Activated T-helper 2 cell treated with anti-CD3 and anti-CD28 coated beads, Interferon-gamma antibody, Interleukin-2, Interleukin-4, amounts not matched to agents 10 μg/mL and 5 μg/mL and 100 μg/mL, durations not matched to agents 14 hours and 24 hours and 36 hours (primary cell): ENCODE measurements at regions not wholly inside any gene's neighbourhood (a gene's known extent, or its start where the extent isn't known, plus 50 kb on each side); places are given as distances from the start of the nearest gene placed in this dataset.

Experiments
- DNase-seq: peaks from one replicate; pipeline ENCODE4 v3.0.0; 2021; ENCODE audit warnings: low spot score
- H3K27ac Mint-ChIP-seq: one replicate; pipeline ENCODE4 v1.8.0; 2021; ENCODE audit warnings: mixed read lengths
- H3K27me3 Mint-ChIP-seq: one replicate; pipeline ENCODE4 v1.8.0; 2021; ENCODE audit warnings: low read depth, mixed read lengths
- H3K36me3 Mint-ChIP-seq: one replicate; pipeline ENCODE4 v1.8.0; 2021; ENCODE audit warnings: low read depth, mixed read lengths
- H3K4me1 Mint-ChIP-seq: one replicate; pipeline ENCODE4 v1.8.0; 2021; ENCODE audit warnings: low read depth, mixed read lengths
- H3K4me3 Mint-ChIP-seq: one replicate; pipeline ENCODE4 v1.8.0; 2021; ENCODE audit warnings: low read depth, mild to moderate bottlenecking, moderate library complexity, mixed read lengths
- H3K9me3 Mint-ChIP-seq: one replicate; pipeline ENCODE4 v1.8.0; 2021; ENCODE audit warnings: mixed read lengths
- intact Hi-C: fragments of 100-400 bp; cut with micrococcal nuclease; formaldehyde crosslinking; loops from one replicate; pipeline ENCODE4 v1.15.1; 2023

GRCh38 chr12:92340441-92341064, 194.9 kb upstream of the BTG1 start:
- no peak for DNase-seq
- H3K4me1 Mint-ChIP-seq, result peaks cover 14% of the 10 kb centered on the region
- H3K27me3 Mint-ChIP-seq, result peaks cover under 1% of the 10 kb centered on the region
- H3K27ac Mint-ChIP-seq, result no peak overlapping the region
- intact Hi-C loops, result loop anchor here (10.0 kb wide), 2 partner anchors 64 to 156 kb away; no protein-coding TSS in a partner anchor
- H3K9me3 Mint-ChIP-seq, result no peaks in the 10 kb centered on the region
- H3K36me3 Mint-ChIP-seq, result peaks cover 5% of the 10 kb centered on the region
- H3K4me3 Mint-ChIP-seq, result no peak overlapping the region

- Mint-ChIP-seq H3K27ac (no peak overlapping the region), H3K27me3 (peaks cover 1% of the 10 kb centered on the region), H3K4me1 (peaks cover 14% of the 10 kb centered on the region), H3K36me3 (no peaks in the 10 kb centered on the region), H3K4me3 (no peak overlapping the region), H3K9me3 (no peaks in the 10 kb centered on the region)
- intact Hi-C loops, result loop anchor here (10.0 kb wide), 2 partner anchors 65 to 155 kb away; no protein-coding TSS in a partner anchor
- no peak for DNase-seq
These were observed 194.4 kb upstream of the BTG1 start for GRCh38 chr12:92340003-92340402.

GRCh38 chr12:92339198-92339821, 193.7 kb upstream of the BTG1 start:
- Mint-ChIP-seq H3K27ac (no peak overlapping the region), H3K4me1 (peaks cover 16% of the 10 kb centered on the region), H3K36me3 (no peaks in the 10 kb centered on the region), H3K9me3 (no peaks in the 10 kb centered on the region), H3K27me3 (peaks cover 3% of the 10 kb centered on the region), H3K4me3 (no peak overlapping the region)
- intact Hi-C loops, result no loop called here
- no peak for DNase-seq

- Mint-ChIP-seq H3K27ac (no peak overlapping the region), H3K9me3 (no peaks in the 10 kb centered on the region), H3K4me1 (peaks cover 20% of the 10 kb centered on the region), H3K36me3 (no peaks in the 10 kb centered on the region), H3K4me3 (no peak overlapping the region), H3K27me3 (peaks cover 7% of the 10 kb centered on the region)
- DNase-seq, result no peak
- intact Hi-C loops, result no loop called here
These were observed 193.0 kb upstream of the BTG1 start for GRCh38 chr12:92338671-92339070.

- DNase-seq, result no peak
- H3K27me3 Mint-ChIP-seq, result peaks cover 10% of the 10 kb centered on the region
- no peaks in the 10 kb centered on the region for H3K36me3 Mint-ChIP-seq
- intact Hi-C loops, result no loop called here
- peaks cover 25% of the 10 kb centered on the region for H3K4me1 Mint-ChIP-seq
- no peak overlapping the region for H3K27ac Mint-ChIP-seq
- no peak overlapping the region for H3K4me3 Mint-ChIP-seq
- H3K9me3 Mint-ChIP-seq, result no peaks in the 10 kb centered on the region
These were observed 192.5 kb upstream of the BTG1 start for GRCh38 chr12:92338102-92338501.

- Mint-ChIP-seq H3K27me3 (peaks cover 10% of the 10 kb centered on the region), H3K4me3 (no peak overlapping the region), H3K36me3 (no peaks in the 10 kb centered on the region), H3K4me1 (peaks cover 33% of the 10 kb centered on the region), H3K9me3 (no peaks in the 10 kb centered on the region), H3K27ac (no peak overlapping the region)
- no peak for DNase-seq
- intact Hi-C loops, result no loop called here
These were observed 191.5 kb upstream of the BTG1 start for GRCh38 chr12:92337128-92337527.

GRCh38 chr12:92336641-92337040, 191.0 kb upstream of the BTG1 start:
- Mint-ChIP-seq H3K36me3 (no peaks in the 10 kb centered on the region), H3K9me3 (no peaks in the 10 kb centered on the region)
- no peak for DNase-seq

GRCh38 chr12:92335831-92336230, 190.2 kb upstream of the BTG1 start:
- H3K4me3 Mint-ChIP-seq, result no peak overlapping the region
- no peaks in the 10 kb centered on the region for H3K9me3 Mint-ChIP-seq
- no peak for DNase-seq
- intact Hi-C loops, result no loop called here
- H3K36me3 Mint-ChIP-seq, result no peaks in the 10 kb centered on the region
- no peak overlapping the region for H3K27ac Mint-ChIP-seq
- H3K27me3 Mint-ChIP-seq, result peaks cover 10% of the 10 kb centered on the region
- peaks cover 24% of the 10 kb centered on the region for H3K4me1 Mint-ChIP-seq

More at GRCh38 chr12:92336641-92337040, 191.0 kb upstream of the BTG1 start:
- H3K4me3 Mint-ChIP-seq, result no peak overlapping the region
- intact Hi-C loops, result no loop called here
- H3K27ac Mint-ChIP-seq, result no peak overlapping the region
- peaks cover 32% of the 10 kb centered on the region for H3K4me1 Mint-ChIP-seq
- peaks cover 10% of the 10 kb centered on the region for H3K27me3 Mint-ChIP-seq

- intact Hi-C loops, result no loop called here
- Mint-ChIP-seq H3K27me3 (peaks cover 10% of the 10 kb centered on the region), H3K4me3 (no peak overlapping the region), H3K36me3 (no peaks in the 10 kb centered on the region), H3K27ac (no peak overlapping the region), H3K4me1 (peaks cover 19% of the 10 kb centered on the region), H3K9me3 (no peaks in the 10 kb centered on the region)
- DNase-seq, result no peak
These were observed 188.9 kb upstream of the BTG1 start for GRCh38 chr12:92334552-92334951.

GRCh38 chr12:92332552-92332951, 186.9 kb upstream of the BTG1 start:
- H3K4me1 Mint-ChIP-seq, result peaks cover 19% of the 10 kb centered on the region
- H3K27ac Mint-ChIP-seq, result no peak overlapping the region
- no peak for DNase-seq
- H3K36me3 Mint-ChIP-seq, result no peaks in the 10 kb centered on the region
- peaks cover 10% of the 10 kb centered on the region for H3K27me3 Mint-ChIP-seq
- intact Hi-C loops, result no loop called here
- no peaks in the 10 kb centered on the region for H3K9me3 Mint-ChIP-seq
- H3K4me3 Mint-ChIP-seq, result no peak overlapping the region

- no peaks in the 10 kb centered on the region for H3K36me3 Mint-ChIP-seq
- intact Hi-C loops, result no loop called here
- no peak overlapping the region for H3K4me3 Mint-ChIP-seq
- H3K27me3 Mint-ChIP-seq, result peaks cover 10% of the 10 kb centered on the region
- DNase-seq, result no peak
- H3K9me3 Mint-ChIP-seq, result no peaks in the 10 kb centered on the region
- H3K27ac Mint-ChIP-seq, result no peak overlapping the region
- H3K4me1 Mint-ChIP-seq, result peaks cover 21% of the 10 kb centered on the region
These were observed 185.7 kb upstream of the BTG1 start for GRCh38 chr12:92331383-92331782.

- intact Hi-C loops, result no loop called here
- no peak for DNase-seq
- H3K27ac Mint-ChIP-seq, result no peak overlapping the region
- H3K4me3 Mint-ChIP-seq, result no peak overlapping the region
- peaks cover 21% of the 10 kb centered on the region for H3K4me1 Mint-ChIP-seq
- no peaks in the 10 kb centered on the region for H3K9me3 Mint-ChIP-seq
- H3K36me3 Mint-ChIP-seq, result no peaks in the 10 kb centered on the region
- H3K27me3 Mint-ChIP-seq, result peaks cover 10% of the 10 kb centered on the region
These were observed 185.0 kb upstream of the BTG1 start for GRCh38 chr12:92330654-92331053.

GRCh38 chr12:92326877-92327276, 181.2 kb upstream of the BTG1 start:
- Mint-ChIP-seq H3K36me3 (peaks cover 7% of the 10 kb centered on the region), H3K27me3 (no peaks in the 10 kb centered on the region), H3K27ac (no peak overlapping the region), H3K4me3 (no peak overlapping the region), H3K9me3 (peaks cover 24% of the 10 kb centered on the region), H3K4me1 (peaks cover 13% of the 10 kb centered on the region)
- no peak for DNase-seq
- intact Hi-C loops, result no loop called here
